Body of pancreas (tissue), 4 donors: ENCODE measurements at regions not wholly inside any gene's neighbourhood (a gene's known extent, or its start where the extent isn't known, plus 50 kb on each side); places are given as distances from the start of the nearest gene placed in this dataset.

Source experiments
- ATAC-seq: fragments of 150-250 bp; one replicate; pipeline ENCODE4 v1.9.1; 2016
- DNase-seq, 4 donors: peaks; one replicate each; pipeline ENCODE4 v3.0.0-alpha.2; 2019
- H3K27ac ChIP-seq, 4 donors: fragments of 200-600 bp; sonication (generic); 1 replicate in 3 of 4; 2 replicates in 1 of 4; pipeline versions ENCODE4 v1.5.1 to v1.6.1; 2016 to 2019; ENCODE audit warnings: mild to moderate bottlenecking in 1 of 4, mixed read lengths in 1 of 4, moderate library complexity in 1 of 4
- H3K27me3 ChIP-seq, 2 donors: fragments of 200-600 bp; sonication (generic); one replicate each; pipeline ENCODE4 v1.6.0; 2016; ENCODE audit warnings: mild to moderate bottlenecking in 1 of 2
- H3K36me3 ChIP-seq, 2 donors: fragments of 200-600 bp; sonication (generic); replicated peaks in 1 of 2; 2 replicates each; pipeline ENCODE4 v1.5.1; 2016; ENCODE audit warnings: low read depth in 2 of 2; ENCODE audit not compliant: insufficient read depth in 1 of 2
- H3K4me1 ChIP-seq: fragments of 200-600 bp; sonication (generic); one replicate; pipeline ENCODE4 v1.6.0; 2016
- H3K4me3 ChIP-seq, 2 donors: fragments of 200-600 bp; sonication (generic); 1 replicate in 1 of 2; 2 replicates in 1 of 2; pipeline ENCODE4 v1.5.1; 2016 to 2019
- H3K9me3 ChIP-seq, 3 donors: fragments of 200-600 bp; sonication (generic); 1 replicate in 2 of 3; 2 replicates in 1 of 3; pipeline ENCODE4 v1.5.1; 2016
- CTCF ChIP-seq, 7 experiments: fragments of 450-650 bp in 4 of 7; fragments of 200-600 bp in 3 of 7; sonication (generic) in 3 of 7; IDR thresholded peaks; one replicate each; pipeline ENCODE4 v1.5.1; 2016 to 2019; ENCODE audit warnings: antibody characterized with exemption in 7 of 7
- POLR2A ChIP-seq, 3 donors: fragments of 450-650 bp; IDR thresholded peaks; one replicate each; pipeline ENCODE4 v1.6.1; 2016; ENCODE audit warnings: antibody characterized with exemption in 3 of 3, mild to moderate bottlenecking in 2 of 3
- WGBS, 2 donors: methylation state at CpG; one replicate each; pipeline ENCODE4 v1.1.5; 2017; 5-methylcytosine and 5-hydroxymethylcytosine counted together
- intact Hi-C: fragments of 100-400 bp; cut with DNase I; formaldehyde crosslinking; loops from one replicate; pipeline ENCODE4 v1.15.1; 2023

- H3K9me3 ChIP-seq, result no peaks in the 10 kb centered on the region
- no peak overlapping the region for H3K27ac ChIP-seq
- DNase-seq (no peak), ATAC-seq (no peak)
- no peaks in the 10 kb centered on the region for H3K27me3 ChIP-seq
- intact Hi-C loops, result no loop called here
- 60 to 72% methylated on average over 15 of the region's 15 CpGs for WGBS, 2 donors
- TF ChIP-seq CTCF (IDR thresholded peaks at IDR 0.05) (no peak), POLR2A (IDR thresholded peaks at IDR 0.05) (no peak)
- no peaks in the 10 kb centered on the region for H3K36me3 ChIP-seq
- H3K4me1 ChIP-seq, result peaks cover 5% of the 10 kb centered on the region
- H3K4me3 ChIP-seq, result no peak overlapping the region
Observed at GRCh38 chr12:111068290-111068689, 147.9 kb upstream of the MYL2 start.

- WGBS, 2 donors, result 90 to 93% methylated on average over 5 of the region's 5 CpGs
- Histone ChIP-seq H3K4me3 (no peak overlapping the region), H3K27ac (no peak overlapping the region), H3K36me3 (no peaks in the 10 kb centered on the region), H3K4me1 (peaks cover 5% of the 10 kb centered on the region), H3K9me3 (no peaks in the 10 kb centered on the region), H3K27me3 (no peaks in the 10 kb centered on the region)
- intact Hi-C loops, result no loop called here
- no peak for TF ChIP-seq CTCF (IDR thresholded peaks at IDR 0.05)
- TF ChIP-seq POLR2A (IDR thresholded peaks at IDR 0.05), result no peak
- DNase-seq, result no peak
- ATAC-seq, result no peak
Observed at GRCh38 chr12:111067498-111067897, 147.1 kb upstream of the MYL2 start.

GRCh38 chr12:111066744-111067437, 146.5 kb upstream of the MYL2 start:
- Histone ChIP-seq H3K27me3 (no peaks in the 10 kb centered on the region), H3K4me1 (peaks cover 5% of the 10 kb centered on the region), H3K4me3 (no peak overlapping the region), H3K27ac (no peak overlapping the region), H3K9me3 (no peaks in the 10 kb centered on the region), H3K36me3 (no peaks in the 10 kb centered on the region)
- intact Hi-C loops, result no loop called here
- 78 to 80% methylated on average over 5 of the region's 5 CpGs for WGBS, 2 donors
- ATAC-seq (no peak), DNase-seq (no peak)
- TF ChIP-seq POLR2A (IDR thresholded peaks at IDR 0.05), result no peak

GRCh38 chr12:111064982-111065381, 144.6 kb upstream of the MYL2 start:
- intact Hi-C loops, result no loop called here
- TF ChIP-seq POLR2A (IDR thresholded peaks at IDR 0.05), result no peak
- TF ChIP-seq CTCF (IDR thresholded peaks at IDR 0.05), result no peak
- 87 to 90% methylated on average over 2 of the region's 2 CpGs for WGBS, 2 donors
- no peak overlapping the region for H3K4me3 ChIP-seq
- no peaks in the 10 kb centered on the region for H3K36me3 ChIP-seq
- no peaks in the 10 kb centered on the region for H3K27me3 ChIP-seq
- no peaks in the 10 kb centered on the region for H3K4me1 ChIP-seq
- ATAC-seq (no peak), DNase-seq (no peak)
- H3K9me3 ChIP-seq, result no peaks in the 10 kb centered on the region
- no peak overlapping the region for H3K27ac ChIP-seq

GRCh38 chr12:111064154-111064553, 143.8 kb upstream of the MYL2 start:
- Histone ChIP-seq H3K27ac (no peak overlapping the region), H3K27me3 (no peaks in the 10 kb centered on the region), H3K4me1 (no peaks in the 10 kb centered on the region), H3K9me3 (no peaks in the 10 kb centered on the region), H3K4me3 (no peak overlapping the region), H3K36me3 (no peaks in the 10 kb centered on the region)
- no peak for ATAC-seq
- TF ChIP-seq CTCF (IDR thresholded peaks at IDR 0.05), result no peak
- TF ChIP-seq POLR2A (IDR thresholded peaks at IDR 0.05), result no peak
- WGBS, 2 donors, result 85 to 95% methylated on average over 3 of the region's 3 CpGs
- intact Hi-C loops, result no loop called here
- no peak for DNase-seq
